Effector memory CD8-positive, alpha-beta T cell (primary cell): ENCODE measurements at regions not wholly inside any gene's neighbourhood (a gene's known extent, or its start where the extent isn't known, plus 50 kb on each side); places are given as distances from the start of the nearest gene placed in this dataset.

Experiments used
- ATAC-seq: fragments of 150-1000 bp; cut with Tn5 transposase; replicated peaks from 2 replicates; pipeline ENCODE4 v1.10.0; 2021; ENCODE audit warnings: mild to moderate bottlenecking, moderate library complexity
- DNase-seq, 3 experiments: peaks; one replicate each; pipeline ENCODE4 v3.0.0; 2021
- H3K27ac Mint-ChIP-seq, 2 donors: one replicate each; pipeline ENCODE4 v1.8.0; 2022; ENCODE audit warnings: mild to moderate bottlenecking in 2 of 2, mixed read lengths in 2 of 2, moderate library complexity in 2 of 2
- H3K27me3 Mint-ChIP-seq, 2 donors: one replicate each; pipeline ENCODE4 v1.8.0; 2022; ENCODE audit warnings: mixed read lengths in 2 of 2
- H3K36me3 Mint-ChIP-seq: one replicate; pipeline ENCODE4 v1.8.0; 2022; ENCODE audit warnings: mild to moderate bottlenecking, moderate library complexity, mixed read lengths; ENCODE audit not compliant: insufficient read depth
- H3K4me1 Mint-ChIP-seq, 2 donors: one replicate each; pipeline ENCODE4 v1.8.0; 2022; ENCODE audit warnings: low read depth in 2 of 2, mixed read lengths in 2 of 2
- H3K4me3 Mint-ChIP-seq, 2 donors: one replicate each; pipeline ENCODE4 v1.8.0; 2022; ENCODE audit warnings: mild to moderate bottlenecking in 2 of 2, mixed read lengths in 2 of 2, moderate library complexity in 2 of 2
- H3K9me3 Mint-ChIP-seq, 2 donors: one replicate each; pipeline ENCODE4 v1.8.0; 2022; ENCODE audit warnings: mixed read lengths in 2 of 2

GRCh38 chr6:98200084-98200483 lies 634.3 kb upstream of the POU3F2 start:
- DNase-seq (no peak), ATAC-seq (no peak)
- Mint-ChIP-seq H3K36me3 (no peaks in the 10 kb centered on the region), H3K4me1 (no peaks in the 10 kb centered on the region), H3K9me3 (peaks cover 8 to 11% of the 10 kb centered on the region in 2 donors), H3K4me3 (no peak overlapping the region), H3K27ac (no peak overlapping the region), H3K27me3 (no peaks in the 10 kb centered on the region)

DNA sequence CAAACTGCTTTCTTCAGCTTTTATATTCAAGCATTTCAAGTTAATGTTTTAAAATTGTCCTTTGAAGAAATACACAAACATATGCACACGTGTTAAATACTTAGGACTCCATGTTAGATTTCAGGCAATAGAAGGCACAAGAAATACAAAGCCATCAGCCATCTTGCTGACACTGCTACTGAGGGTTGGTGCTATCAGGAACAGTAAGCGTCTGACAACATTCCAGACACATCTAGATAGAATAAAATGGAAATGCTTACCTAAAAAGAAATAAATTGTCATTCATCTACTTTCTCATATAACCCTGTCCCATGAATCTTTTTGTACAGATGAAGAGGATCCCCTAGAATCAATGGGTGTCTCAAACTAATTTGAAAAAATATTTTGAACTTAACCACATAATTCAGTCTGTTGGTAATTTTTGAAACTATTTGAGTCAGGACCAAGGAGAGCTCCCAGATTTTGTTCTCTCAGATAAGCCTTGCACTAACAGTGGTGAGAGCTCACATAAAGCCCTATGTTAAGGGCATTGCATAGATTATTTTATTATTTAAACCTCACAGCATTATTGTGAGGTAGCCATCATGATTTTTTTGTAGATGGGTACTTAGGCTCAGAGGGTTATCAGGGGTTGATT lies 631.1 kb upstream of the POU3F2 start:
- Mint-ChIP-seq H3K27me3 (no peaks in the 10 kb centered on the region), H3K4me1 (no peaks in the 10 kb centered on the region), H3K27ac (no peak overlapping the region), H3K4me3 (no peak overlapping the region), H3K9me3 (peaks cover 0 to 9% of the 10 kb centered on the region in 2 donors), H3K36me3 (no peaks in the 10 kb centered on the region)
- DNase-seq (no peak), ATAC-seq (no peak)

DNA sequence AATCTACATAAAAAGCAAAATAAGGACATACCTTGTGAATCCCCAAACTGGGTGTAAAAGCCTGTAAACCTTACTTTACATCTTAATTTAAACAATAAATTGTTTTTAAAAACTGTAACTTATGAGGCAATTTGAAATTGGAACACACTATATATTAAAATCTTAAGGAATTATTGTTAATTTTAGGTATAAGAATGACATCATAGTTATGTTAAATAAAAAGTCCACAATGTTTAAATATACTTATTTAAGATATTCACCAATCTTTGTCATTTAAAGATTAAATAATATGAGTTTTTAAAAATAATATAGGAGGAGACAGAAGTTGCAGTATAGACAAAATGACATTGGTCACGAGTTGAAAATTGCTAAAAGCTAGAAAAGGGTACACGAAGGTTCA lies 621.9 kb upstream of the POU3F2 start:
- ATAC-seq = no peak
- H3K27ac Mint-ChIP-seq = no peak overlapping the region
- no peak for DNase-seq
- H3K9me3 Mint-ChIP-seq = peaks cover 2 to 7% of the 10 kb centered on the region in 2 donors
- H3K36me3 Mint-ChIP-seq = no peaks in the 10 kb centered on the region
- H3K27me3 Mint-ChIP-seq = no peaks in the 10 kb centered on the region
- H3K4me3 Mint-ChIP-seq = no peak overlapping the region
- no peaks in the 10 kb centered on the region for H3K4me1 Mint-ChIP-seq

- DNase-seq (no peak), ATAC-seq (no peak)
- Mint-ChIP-seq H3K27ac (no peak overlapping the region), H3K4me1 (no peaks in the 10 kb centered on the region), H3K27me3 (no peaks in the 10 kb centered on the region), H3K4me3 (no peak overlapping the region), H3K9me3 (peaks cover 2 to 7% of the 10 kb centered on the region in 2 donors), H3K36me3 (no peaks in the 10 kb centered on the region)
Observed at GRCh38 chr6:98215531-98215930, 618.8 kb upstream of the POU3F2 start.

DNA sequence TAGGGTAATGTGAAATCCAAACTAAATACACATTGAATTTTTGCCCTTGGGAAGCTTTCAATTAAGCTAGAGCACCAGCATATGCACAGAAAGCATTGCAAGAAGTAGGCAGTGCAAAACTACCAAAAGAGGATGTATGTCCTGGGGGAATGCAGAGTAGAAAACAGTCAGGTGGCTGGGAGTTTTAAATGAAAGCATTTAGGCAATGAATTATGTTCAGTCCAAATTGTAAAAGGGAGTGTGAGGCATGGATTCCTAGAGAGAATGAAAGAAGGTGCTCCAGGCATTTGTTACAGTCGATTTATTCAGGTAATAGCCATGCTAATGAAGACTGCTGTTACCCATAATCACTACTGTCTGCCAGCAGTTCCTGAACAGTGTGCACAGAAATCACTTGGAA lies 604.1 kb upstream of the POU3F2 start:
- peaks cover 6 to 15% of the 10 kb centered on the region in 2 donors for H3K9me3 Mint-ChIP-seq
- DNase-seq = no peak
- H3K4me3 Mint-ChIP-seq = no peak overlapping the region
- H3K27ac Mint-ChIP-seq = no peak overlapping the region
- no peaks in the 10 kb centered on the region for H3K36me3 Mint-ChIP-seq
- ATAC-seq = no peak
- H3K4me1 Mint-ChIP-seq = no peaks in the 10 kb centered on the region
- no peaks in the 10 kb centered on the region for H3K27me3 Mint-ChIP-seq

DNA sequence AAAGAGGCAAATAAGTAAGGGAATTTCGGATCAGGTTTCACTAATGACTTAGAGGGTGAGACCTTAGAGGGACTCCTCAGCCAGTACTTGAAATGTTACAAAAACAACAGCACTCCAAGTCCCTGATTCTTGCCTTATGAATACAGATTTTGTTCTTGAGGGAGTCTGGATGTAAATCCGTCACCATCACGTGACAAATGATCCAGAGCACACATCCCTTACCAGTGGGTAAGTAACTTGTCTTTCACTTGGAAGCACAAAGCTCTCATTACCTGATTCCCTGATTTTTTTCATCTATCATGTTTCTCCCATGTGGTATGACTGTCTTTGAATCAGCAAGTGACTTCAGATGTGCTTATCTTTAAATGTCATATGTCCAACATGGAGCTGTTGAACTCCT lies 595.3 kb upstream of the POU3F2 start:
- ATAC-seq = no peak
- H3K27me3 Mint-ChIP-seq = no peaks in the 10 kb centered on the region
- no peak for DNase-seq
- no peak overlapping the region for H3K27ac Mint-ChIP-seq
- no peak overlapping the region for H3K4me3 Mint-ChIP-seq
- H3K4me1 Mint-ChIP-seq = no peaks in the 10 kb centered on the region
- H3K9me3 Mint-ChIP-seq = peaks cover 4 to 28% of the 10 kb centered on the region in 2 donors
- no peaks in the 10 kb centered on the region for H3K36me3 Mint-ChIP-seq

GRCh38 chr6:98241630-98242029 lies 592.7 kb upstream of the POU3F2 start:
- ATAC-seq (no peak), DNase-seq (no peak)
- no peak overlapping the region for H3K4me3 Mint-ChIP-seq
- H3K27ac Mint-ChIP-seq = no peak overlapping the region
- no peaks in the 10 kb centered on the region for H3K36me3 Mint-ChIP-seq
- H3K9me3 Mint-ChIP-seq = peaks cover 4 to 22% of the 10 kb centered on the region in 2 donors
- H3K27me3 Mint-ChIP-seq = no peaks in the 10 kb centered on the region
- no peaks in the 10 kb centered on the region for H3K4me1 Mint-ChIP-seq

- Mint-ChIP-seq H3K27ac (no peak overlapping the region), H3K27me3 (no peaks in the 10 kb centered on the region), H3K9me3 (peaks cover 4 to 8% of the 10 kb centered on the region in 2 donors), H3K4me3 (no peak overlapping the region), H3K4me1 (no peaks in the 10 kb centered on the region), H3K36me3 (no peaks in the 10 kb centered on the region)
- ATAC-seq = no peak
- no peak for DNase-seq
Observed at GRCh38 chr6:98254624-98255023, 579.8 kb upstream of the POU3F2 start.

GRCh38 chr6:98260382-98260781 lies 574.0 kb upstream of the POU3F2 start:
- H3K27ac Mint-ChIP-seq = no peak overlapping the region
- DNase-seq (no peak), ATAC-seq (no peak)
- H3K4me3 Mint-ChIP-seq = no peak overlapping the region
- peaks cover 4 to 8% of the 10 kb centered on the region in 2 donors for H3K9me3 Mint-ChIP-seq
- no peaks in the 10 kb centered on the region for H3K36me3 Mint-ChIP-seq
- no peaks in the 10 kb centered on the region for H3K4me1 Mint-ChIP-seq
- H3K27me3 Mint-ChIP-seq = no peaks in the 10 kb centered on the region

- Mint-ChIP-seq H3K27me3 (no peaks in the 10 kb centered on the region), H3K27ac (no peak overlapping the region), H3K4me1 (no peaks in the 10 kb centered on the region), H3K4me3 (no peak overlapping the region), H3K9me3 (peaks cover 0 to 4% of the 10 kb centered on the region in 2 donors), H3K36me3 (no peaks in the 10 kb centered on the region)
- DNase-seq (no peak), ATAC-seq (no peak)
Observed at GRCh38 chr6:98272060-98272459, 562.3 kb upstream of the POU3F2 start.

- no peaks in the 10 kb centered on the region for H3K36me3 Mint-ChIP-seq
- ATAC-seq (no peak), DNase-seq (no peak)
- no peaks in the 10 kb centered on the region for H3K27me3 Mint-ChIP-seq
- H3K4me3 Mint-ChIP-seq = no peak overlapping the region
- H3K27ac Mint-ChIP-seq = no peak overlapping the region
- H3K9me3 Mint-ChIP-seq = no peaks in the 10 kb centered on the region
- no peaks in the 10 kb centered on the region for H3K4me1 Mint-ChIP-seq
Observed at GRCh38 chr6:98274691-98275090, 559.7 kb upstream of the POU3F2 start.

DNA sequence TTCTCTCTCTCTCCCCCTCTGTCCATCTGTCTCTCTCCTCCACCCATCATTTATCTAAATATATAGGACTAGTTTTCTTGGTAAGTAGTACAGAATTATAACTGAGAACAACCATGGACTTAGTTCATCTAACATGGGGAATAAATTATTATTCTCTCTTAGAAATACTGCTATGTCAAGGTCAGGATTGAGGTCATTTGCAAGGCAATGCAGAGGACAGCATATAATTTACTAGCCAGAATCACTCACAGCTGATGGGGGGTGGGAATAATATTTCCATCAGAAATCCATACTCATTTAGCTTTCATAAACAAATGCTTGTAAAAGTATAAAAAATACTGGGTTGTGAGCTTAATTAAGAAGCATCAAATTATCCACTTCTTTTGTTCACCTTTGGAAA lies 553.9 kb upstream of the POU3F2 start:
- no peaks in the 10 kb centered on the region for H3K36me3 Mint-ChIP-seq
- no peak for ATAC-seq

GRCh38 chr6:98286620-98287019 lies 547.8 kb upstream of the POU3F2 start:
- H3K36me3 Mint-ChIP-seq = no peaks in the 10 kb centered on the region
- H3K4me3 Mint-ChIP-seq = no peak overlapping the region
- no peaks in the 10 kb centered on the region for H3K4me1 Mint-ChIP-seq
- H3K9me3 Mint-ChIP-seq = peaks cover 0 to 9% of the 10 kb centered on the region in 2 donors
- DNase-seq (no peak), ATAC-seq (no peak)
- no peak overlapping the region for H3K27ac Mint-ChIP-seq
- H3K27me3 Mint-ChIP-seq = no peaks in the 10 kb centered on the region

More for the DNA sequence above, 553.9 kb upstream of the POU3F2 start:
- no peaks in the 10 kb centered on the region for H3K4me1 Mint-ChIP-seq
- H3K9me3 Mint-ChIP-seq = peaks cover 0 to 7% of the 10 kb centered on the region in 2 donors
- no peak overlapping the region for H3K4me3 Mint-ChIP-seq
- H3K27me3 Mint-ChIP-seq = no peaks in the 10 kb centered on the region
- H3K27ac Mint-ChIP-seq = no peak overlapping the region
- DNase-seq = no peak

DNA sequence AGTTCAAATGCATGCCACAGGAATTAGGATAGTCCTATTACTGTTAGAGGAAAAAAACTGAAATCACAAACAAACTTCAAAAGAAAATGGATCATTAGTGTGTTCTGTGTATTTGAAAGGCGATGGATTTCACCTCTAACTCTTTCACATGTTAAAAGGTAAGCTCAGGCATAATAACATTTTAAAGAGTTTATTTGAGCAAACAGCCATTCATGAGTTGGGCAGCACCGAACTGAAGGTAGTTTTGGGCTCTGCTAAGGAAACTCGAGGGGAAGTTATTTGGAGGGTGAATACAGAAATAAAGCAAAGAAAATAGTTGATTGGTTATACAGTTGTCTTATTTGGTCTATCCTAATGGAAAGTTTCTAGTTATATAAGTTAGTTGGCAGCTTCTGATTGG lies 546.5 kb upstream of the POU3F2 start:
- peaks cover 0 to 7% of the 10 kb centered on the region in 2 donors for H3K9me3 Mint-ChIP-seq
- no peaks in the 10 kb centered on the region for H3K4me1 Mint-ChIP-seq
- H3K4me3 Mint-ChIP-seq = no peak overlapping the region
- ATAC-seq = no peak
- no peaks in the 10 kb centered on the region for H3K36me3 Mint-ChIP-seq
- no peak for DNase-seq
- H3K27ac Mint-ChIP-seq = no peak overlapping the region
- no peaks in the 10 kb centered on the region for H3K27me3 Mint-ChIP-seq

DNA sequence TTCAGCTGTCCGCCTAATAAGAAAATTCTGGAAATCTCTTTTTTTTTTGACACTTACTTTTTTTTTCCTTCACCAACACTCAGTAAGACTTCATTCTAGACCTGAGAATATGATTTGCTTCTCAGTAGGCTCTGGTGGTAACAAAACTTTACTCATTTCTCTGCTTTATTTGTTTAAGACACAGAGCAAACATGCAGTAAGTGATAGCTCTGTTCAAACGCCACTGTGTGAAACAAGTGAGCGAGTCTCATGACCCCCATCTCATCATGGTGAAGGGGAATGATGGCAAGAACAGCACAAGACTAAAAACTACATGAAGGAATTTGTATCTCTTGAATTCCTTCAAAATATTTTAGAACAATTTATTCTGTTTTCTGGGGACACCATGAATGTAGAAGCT lies 541.6 kb upstream of the POU3F2 start:
- Mint-ChIP-seq H3K4me3 (no peak overlapping the region), H3K9me3 (peaks cover 0 to 2% of the 10 kb centered on the region in 2 donors), H3K27ac (no peak overlapping the region), H3K27me3 (no peaks in the 10 kb centered on the region), H3K36me3 (no peaks in the 10 kb centered on the region), H3K4me1 (no peaks in the 10 kb centered on the region)
- DNase-seq (no peak), ATAC-seq (no peak)
